Liver (tissue), 8 donors: ENCODE measurements at regions not wholly inside any gene's neighbourhood (a gene's known extent, or its start where the extent isn't known, plus 50 kb on each side); places are given as distances from the start of the nearest gene placed in this dataset.

ENCODE experiments used
- DNase-seq: peaks from one replicate; pipeline ENCODE4 v3.0.0-alpha.2; 2017; ENCODE audit warnings: low spot score
- H3K27ac ChIP-seq, 2 donors: one replicate each; pipeline ENCODE4 v1.7.0; 2013; ENCODE audit warnings: inconsistent platforms in 2 of 2, low read length in 2 of 2, control low read depth in 1 of 2, low read depth in 1 of 2, mild to moderate bottlenecking in 1 of 2
- H3K27me3 ChIP-seq, 4 donors: one replicate each; pipeline versions ENCODE4 v1.6.1 to v1.7.0; 2013; ENCODE audit warnings: low read length in 3 of 4, inconsistent platforms in 1 of 4, mild to moderate bottlenecking in 1 of 4, moderate library complexity in 1 of 4; ENCODE audit not compliant: control insufficient read depth in 4 of 4, insufficient read depth in 4 of 4
- H3K36me3 ChIP-seq, 4 donors: one replicate each; pipeline versions ENCODE4 v1.6.1 to v1.7.0; 2013; ENCODE audit warnings: low read length in 3 of 4, mild to moderate bottlenecking in 3 of 4, low read depth in 1 of 4, moderate library complexity in 1 of 4; ENCODE audit not compliant: control insufficient read depth in 4 of 4, insufficient read depth in 3 of 4
- H3K4me1 ChIP-seq, 4 donors: one replicate each; pipeline versions ENCODE4 v1.6.1 to v1.7.0; 2013; ENCODE audit warnings: low read length in 3 of 4, mild to moderate bottlenecking in 3 of 4, moderate library complexity in 1 of 4; ENCODE audit not compliant: control insufficient read depth in 4 of 4, insufficient read depth in 4 of 4
- H3K4me3 ChIP-seq, 3 donors: one replicate each; pipeline versions ENCODE4 v1.6.1 to v1.7.0; 2013; ENCODE audit warnings: low read length in 3 of 3, control low read depth in 1 of 3, low read depth in 1 of 3, mild to moderate bottlenecking in 1 of 3
- H3K9ac ChIP-seq, 2 donors: one replicate each; pipeline ENCODE4 v1.7.0; 2013; ENCODE audit warnings: low read length in 2 of 2, mild to moderate bottlenecking in 2 of 2, moderate library complexity in 2 of 2, control low read depth in 1 of 2, low read depth in 1 of 2
- H3K9me3 ChIP-seq, 4 donors: one replicate each; pipeline versions ENCODE4 v1.6.1 to v1.7.0; 2013; ENCODE audit warnings: low read length in 3 of 4; ENCODE audit not compliant: control insufficient read depth in 4 of 4
- ATF3 ChIP-seq: IDR thresholded peaks from 2 replicates; pipeline ENCODE4 v1.6.1; 2016; ENCODE audit warnings: antibody characterized with exemption
- EGR1 ChIP-seq, 2 donors: IDR thresholded peaks; 2 replicates each; pipeline ENCODE4 v1.6.1; 2016 to 2018; ENCODE audit warnings: antibody characterized with exemption in 2 of 2, low read depth in 2 of 2
- FOXA1 ChIP-seq: IDR thresholded peaks from 2 replicates; pipeline ENCODE4 v1.6.1; 2016; ENCODE audit warnings: antibody characterized with exemption
- FOXA2 ChIP-seq: IDR thresholded peaks from 2 replicates; pipeline ENCODE4 v1.6.1; 2016; ENCODE audit warnings: antibody characterized with exemption
- GABPA ChIP-seq, 2 donors: IDR thresholded peaks in 1 of 2; conservative IDR thresholded peaks in 1 of 2; 2 replicates each; pipeline ENCODE4 v1.6.1; 2016; ENCODE audit warnings: antibody characterized with exemption in 2 of 2, mild to moderate bottlenecking in 1 of 2, moderate library complexity in 1 of 2
- HNF4A ChIP-seq, 2 donors: conservative IDR thresholded peaks; 2 replicates each; pipeline ENCODE4 v1.6.1; 2016; ENCODE audit warnings: antibody characterized with exemption in 2 of 2, mild to moderate bottlenecking in 2 of 2
- HNF4G ChIP-seq: IDR thresholded peaks from 2 replicates; pipeline ENCODE4 v1.6.1; 2016; ENCODE audit warnings: antibody characterized with exemption
- JUND ChIP-seq, 2 donors: IDR thresholded peaks; 2 replicates each; pipeline ENCODE4 v1.6.1; 2016; ENCODE audit warnings: antibody characterized with exemption in 2 of 2
- NR2F2 ChIP-seq: IDR thresholded peaks from 2 replicates; pipeline ENCODE4 v1.6.1; 2016; ENCODE audit warnings: antibody characterized with exemption
- RXRA ChIP-seq, 2 donors: IDR thresholded peaks; 2 replicates each; pipeline ENCODE4 v1.6.1; 2017 to 2018; ENCODE audit warnings: antibody characterized with exemption in 2 of 2, mild to moderate bottlenecking in 1 of 2
- SP1 ChIP-seq: IDR thresholded peaks from 2 replicates; pipeline ENCODE4 v1.6.1; 2018; ENCODE audit warnings: antibody characterized with exemption, mild to moderate bottlenecking
- TAF1 ChIP-seq: conservative IDR thresholded peaks from 2 replicates; pipeline ENCODE4 v1.6.1; 2016; ENCODE audit warnings: antibody characterized with exemption, mild to moderate bottlenecking
- YY1 ChIP-seq: IDR thresholded peaks from 2 replicates; pipeline ENCODE4 v1.6.1; 2016; ENCODE audit warnings: antibody characterized with exemption, mild to moderate bottlenecking
- ZBTB33 ChIP-seq: IDR thresholded peaks from 2 replicates; pipeline ENCODE4 v1.6.1; 2016; ENCODE audit warnings: antibody characterized with exemption
- WGBS: extraction: QIAGEN DNeasy Blood & Tissue Kit; methylation state at CpG from one replicate; pipeline ENCODE4 v1.1.7; 2013; 5-methylcytosine and 5-hydroxymethylcytosine counted together
- TF ChIP-seq, protein P1 (sequence below): IDR thresholded peaks from 2 replicates; pipeline ENCODE4 v1.6.1; 2016; ENCODE audit warnings: antibody characterized with exemption
- TF ChIP-seq, protein P2 (sequence below): fragments of 150-350 bp; IDR thresholded peaks from 2 replicates; pipeline ENCODE4 v1.5.1; 2017; ENCODE audit warnings: improper control_type of control experiment, low read depth, low read length; ENCODE audit not compliant: missing input control
- TF ChIP-seq, protein P3 (sequence below): IDR thresholded peaks from 2 replicates; pipeline ENCODE4 v1.6.1; 2016; ENCODE audit warnings: antibody characterized with exemption, mild to moderate bottlenecking
- donor health status: healthy.
- donor health status: healthy.
- donor health status: healthy.
- donor health status: healthy.
- donor health status: healthy.

DNA sequence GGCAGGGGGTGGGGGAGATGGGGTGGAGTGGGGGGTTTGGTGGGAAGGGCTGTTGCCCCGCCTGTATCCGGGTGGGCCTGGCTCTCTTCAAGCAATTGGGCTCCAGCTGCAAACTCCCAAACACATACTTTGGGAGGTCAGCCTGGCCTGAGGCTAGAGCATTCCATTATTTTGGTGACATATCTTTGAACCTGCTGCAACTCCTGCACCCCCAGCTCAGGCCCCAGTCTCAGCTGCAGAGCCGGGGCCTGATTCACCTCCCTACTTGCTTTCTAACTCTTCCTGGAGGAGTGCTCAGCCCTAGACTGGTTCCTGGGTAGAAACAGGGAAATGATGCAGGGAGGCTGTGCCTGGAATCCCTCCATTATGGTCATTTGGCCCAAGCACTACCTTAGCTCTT, 140.8 kb upstream of the PRR23C start:
- Histone ChIP-seq H3K9ac (no peak overlapping the region), H3K27ac (no peak overlapping the region), H3K4me1 (no peaks in the 10 kb centered on the region), H3K4me3 (no peak overlapping the region), H3K27me3 (no peaks in the 10 kb centered on the region), H3K36me3 (no peaks in the 10 kb centered on the region), H3K9me3 (peaks cover 0 to under 1% (median 0%) of the 10 kb centered on the region in 4 donors)
- DNase-seq = no peak
- 96% methylated on average over 3 of the region's 3 CpGs for WGBS
- TF ChIP-seq NR2F2 (no peak), FOXA2 (no peak), EGR1 (IDR thresholded peaks at IDR 0.05; ENCODE audit: low read depth in 2 of 2) (no peak)

- Histone ChIP-seq H3K4me1 (no peaks in the 10 kb centered on the region), H3K4me3 (no peak overlapping the region), H3K36me3 (no peaks in the 10 kb centered on the region), H3K9me3 (no peaks in the 10 kb centered on the region), H3K9ac (no peak overlapping the region), H3K27ac (no peak overlapping the region), H3K27me3 (no peaks in the 10 kb centered on the region)
- WGBS = 24% methylated on average over 1 of the region's 1 CpG
- TF ChIP-seq TAF1 = no peak
- no peak for TF ChIP-seq JUND (IDR thresholded peaks at IDR 0.05)
- DNase-seq = no peak
These were observed 142.5 kb upstream of the PRR23C start for GRCh38 chr3:139187154-139187553.

GRCh38 chr3:139187648-139188047, 143.0 kb upstream of the PRR23C start:
- no peak for TF ChIP-seq HNF4G
- TF ChIP-seq, protein P1, sequence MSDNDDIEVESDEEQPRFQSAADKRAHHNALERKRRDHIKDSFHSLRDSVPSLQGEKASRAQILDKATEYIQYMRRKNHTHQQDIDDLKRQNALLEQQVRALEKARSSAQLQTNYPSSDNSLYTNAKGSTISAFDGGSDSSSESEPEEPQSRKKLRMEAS = no peak
- TF ChIP-seq GABPA (IDR thresholded peaks at IDR 0.05 in 1 of 2, conservative IDR thresholded peaks at IDR 0.05 in 1 of 2) = no peak
- TF ChIP-seq RXRA (IDR thresholded peaks at IDR 0.05) = no peak
- TF ChIP-seq ZBTB33 = no peak
- no peak for TF ChIP-seq NR2F2
- no peak for TF ChIP-seq FOXA2
- TF ChIP-seq FOXA1 = no peak
- TF ChIP-seq, protein P2, sequence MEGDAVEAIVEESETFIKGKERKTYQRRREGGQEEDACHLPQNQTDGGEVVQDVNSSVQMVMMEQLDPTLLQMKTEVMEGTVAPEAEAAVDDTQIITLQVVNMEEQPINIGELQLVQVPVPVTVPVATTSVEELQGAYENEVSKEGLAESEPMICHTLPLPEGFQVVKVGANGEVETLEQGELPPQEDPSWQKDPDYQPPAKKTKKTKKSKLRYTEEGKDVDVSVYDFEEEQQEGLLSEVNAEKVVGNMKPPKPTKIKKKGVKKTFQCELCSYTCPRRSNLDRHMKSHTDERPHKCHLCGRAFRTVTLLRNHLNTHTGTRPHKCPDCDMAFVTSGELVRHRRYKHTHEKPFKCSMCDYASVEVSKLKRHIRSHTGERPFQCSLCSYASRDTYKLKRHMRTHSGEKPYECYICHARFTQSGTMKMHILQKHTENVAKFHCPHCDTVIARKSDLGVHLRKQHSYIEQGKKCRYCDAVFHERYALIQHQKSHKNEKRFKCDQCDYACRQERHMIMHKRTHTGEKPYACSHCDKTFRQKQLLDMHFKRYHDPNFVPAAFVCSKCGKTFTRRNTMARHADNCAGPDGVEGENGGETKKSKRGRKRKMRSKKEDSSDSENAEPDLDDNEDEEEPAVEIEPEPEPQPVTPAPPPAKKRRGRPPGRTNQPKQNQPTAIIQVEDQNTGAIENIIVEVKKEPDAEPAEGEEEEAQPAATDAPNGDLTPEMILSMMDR = no peak
- no peak for TF ChIP-seq HNF4A (conservative IDR thresholded peaks at IDR 0.05)
- no peak for TF ChIP-seq SP1
- TF ChIP-seq, protein P3, sequence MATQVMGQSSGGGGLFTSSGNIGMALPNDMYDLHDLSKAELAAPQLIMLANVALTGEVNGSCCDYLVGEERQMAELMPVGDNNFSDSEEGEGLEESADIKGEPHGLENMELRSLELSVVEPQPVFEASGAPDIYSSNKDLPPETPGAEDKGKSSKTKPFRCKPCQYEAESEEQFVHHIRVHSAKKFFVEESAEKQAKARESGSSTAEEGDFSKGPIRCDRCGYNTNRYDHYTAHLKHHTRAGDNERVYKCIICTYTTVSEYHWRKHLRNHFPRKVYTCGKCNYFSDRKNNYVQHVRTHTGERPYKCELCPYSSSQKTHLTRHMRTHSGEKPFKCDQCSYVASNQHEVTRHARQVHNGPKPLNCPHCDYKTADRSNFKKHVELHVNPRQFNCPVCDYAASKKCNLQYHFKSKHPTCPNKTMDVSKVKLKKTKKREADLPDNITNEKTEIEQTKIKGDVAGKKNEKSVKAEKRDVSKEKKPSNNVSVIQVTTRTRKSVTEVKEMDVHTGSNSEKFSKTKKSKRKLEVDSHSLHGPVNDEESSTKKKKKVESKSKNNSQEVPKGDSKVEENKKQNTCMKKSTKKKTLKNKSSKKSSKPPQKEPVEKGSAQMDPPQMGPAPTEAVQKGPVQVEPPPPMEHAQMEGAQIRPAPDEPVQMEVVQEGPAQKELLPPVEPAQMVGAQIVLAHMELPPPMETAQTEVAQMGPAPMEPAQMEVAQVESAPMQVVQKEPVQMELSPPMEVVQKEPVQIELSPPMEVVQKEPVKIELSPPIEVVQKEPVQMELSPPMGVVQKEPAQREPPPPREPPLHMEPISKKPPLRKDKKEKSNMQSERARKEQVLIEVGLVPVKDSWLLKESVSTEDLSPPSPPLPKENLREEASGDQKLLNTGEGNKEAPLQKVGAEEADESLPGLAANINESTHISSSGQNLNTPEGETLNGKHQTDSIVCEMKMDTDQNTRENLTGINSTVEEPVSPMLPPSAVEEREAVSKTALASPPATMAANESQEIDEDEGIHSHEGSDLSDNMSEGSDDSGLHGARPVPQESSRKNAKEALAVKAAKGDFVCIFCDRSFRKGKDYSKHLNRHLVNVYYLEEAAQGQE = no peak
- no peak for TF ChIP-seq YY1
- TF ChIP-seq ATF3 = no peak
- no peak for TF ChIP-seq JUND (IDR thresholded peaks at IDR 0.05)
- no peaks in the 10 kb centered on the region for H3K9me3 ChIP-seq
- H3K9ac ChIP-seq = no peak overlapping the region
- H3K36me3 ChIP-seq = no peaks in the 10 kb centered on the region
- H3K4me3 ChIP-seq = no peak overlapping the region
- no peak overlapping the region for H3K27ac ChIP-seq
- H3K4me1 ChIP-seq = no peaks in the 10 kb centered on the region
- DNase-seq = no peak
- no peaks in the 10 kb centered on the region for H3K27me3 ChIP-seq
- 93% methylated on average over 4 of the region's 4 CpGs for WGBS
